Stromal cell of bone marrow (primary cell): ENCODE measurements at regions not wholly inside any gene's neighbourhood (a gene's known extent, or its start where the extent isn't known, plus 50 kb on each side); places are given as distances from the start of the nearest gene placed in this dataset.
A peak's percentile ranks its signal among the peaks of the same experiment; 100 is the strongest.

Experiments
- DNase-seq: peaks from one replicate; pipeline ENCODE4 v3.0.0-alpha.2; 2012; ENCODE audit warnings: low read depth

DNA sequence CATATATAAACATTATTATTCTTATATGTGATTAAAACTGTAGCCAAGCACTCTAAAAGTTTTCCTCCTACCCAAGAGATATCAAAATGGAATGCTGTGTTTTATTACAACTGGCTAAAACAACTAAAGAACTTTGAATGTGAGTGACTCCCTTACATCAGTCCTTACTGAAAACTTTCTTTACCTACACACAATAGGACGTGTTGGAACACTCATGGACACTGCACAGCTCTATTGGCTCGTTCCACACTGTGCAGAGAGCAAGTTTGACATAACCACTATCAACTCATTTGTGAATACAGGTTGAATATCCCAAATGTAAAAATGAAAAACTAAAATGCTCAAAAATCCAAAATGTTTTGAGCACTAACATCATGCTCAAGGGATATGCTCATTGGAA is 650.6 kb downstream of the SLC4A3 start:
- DNase-seq, result no peak

- DNase-seq, result peak; percentile 55
Measured at GRCh38 chr2:220279372-220279771, 651.9 kb downstream of the SLC4A3 start.

- DNase-seq, result no peak
Measured at GRCh38 chr2:220279840-220280239, 652.4 kb downstream of the SLC4A3 start.

- DNase-seq, result no peak
Measured at GRCh38 chr2:220280736-220281135, 653.3 kb downstream of the SLC4A3 start.

- DNase-seq, result no peak
Measured at GRCh38 chr2:220281771-220282170, 654.3 kb downstream of the SLC4A3 start.

GRCh38 chr2:220282236-220282635 is 654.8 kb downstream of the SLC4A3 start:
- no peak for DNase-seq

GRCh38 chr2:220293966-220294365 is 666.5 kb downstream of the SLC4A3 start:
- DNase-seq, result no peak

- DNase-seq, result no peak
Measured at GRCh38 chr2:220296174-220296573, 668.7 kb downstream of the SLC4A3 start.

- DNase-seq, result no peak
Measured at GRCh38 chr2:220297093-220297492, 669.7 kb downstream of the SLC4A3 start.

DNA sequence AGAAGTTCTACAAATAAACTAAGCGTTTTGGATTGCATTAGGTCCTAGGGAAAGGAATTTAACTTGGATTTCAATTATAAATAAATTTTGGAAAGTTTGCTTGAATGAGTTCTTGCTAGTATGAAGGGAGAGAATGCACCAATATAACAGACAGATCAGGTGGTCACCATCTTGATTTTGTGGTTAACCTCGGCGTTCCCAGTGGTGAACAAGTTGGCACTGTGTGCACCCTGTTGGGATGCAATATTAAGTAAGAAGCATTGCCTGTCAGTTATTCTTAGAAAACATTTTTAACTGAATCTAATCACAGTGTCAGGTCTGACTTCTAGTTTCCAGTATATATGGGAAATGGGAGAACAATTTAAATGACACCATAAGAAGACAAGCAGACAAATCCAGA is 673.4 kb downstream of the SLC4A3 start:
- DNase-seq, result no peak

GRCh38 chr2:220302756-220303155 is 675.3 kb downstream of the SLC4A3 start:
- no peak for DNase-seq

- no peak for DNase-seq
Measured at GRCh38 chr2:220309215-220309614, 681.8 kb downstream of the SLC4A3 start.

GRCh38 chr2:220310451-220310861 is 683.0 kb downstream of the SLC4A3 start:
- DNase-seq, result no peak

DNA sequence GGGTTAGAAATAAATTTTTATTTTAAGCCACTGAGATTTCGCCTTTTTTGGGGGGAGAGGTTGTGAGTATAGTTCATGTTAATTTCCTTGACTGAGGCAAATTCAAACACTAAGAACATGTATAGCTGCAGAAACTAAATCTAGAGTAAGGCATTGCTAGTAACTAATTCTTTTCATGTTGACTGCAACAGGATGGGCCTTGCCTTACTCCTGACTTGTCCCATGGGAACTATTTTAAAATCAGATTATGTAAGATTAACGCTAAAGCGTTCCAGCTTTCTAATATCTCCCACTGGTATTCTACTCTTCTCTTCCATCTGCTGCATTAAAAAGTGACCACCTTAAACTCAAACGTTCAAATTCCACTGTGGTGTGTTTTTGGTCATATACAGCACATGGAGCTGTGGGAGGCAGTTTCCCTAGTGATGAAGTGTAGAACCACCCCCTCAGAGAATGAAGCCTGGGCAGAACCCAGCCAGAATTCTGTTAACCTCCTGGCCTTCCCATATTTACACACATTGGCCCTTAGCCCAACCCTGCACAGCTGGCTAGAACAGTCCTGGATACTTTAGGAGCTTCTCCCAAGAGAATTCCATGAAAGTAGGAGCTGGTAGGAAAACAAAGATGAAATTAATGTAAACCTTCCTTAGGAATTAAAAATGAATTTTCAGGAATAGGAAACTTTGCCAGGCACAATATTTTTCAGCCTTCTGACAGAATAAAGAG is 687.8 kb downstream of the SLC4A3 start:
- DNase-seq, result no peak

- no peak for DNase-seq
Measured at GRCh38 chr2:220318037-220318436, 690.6 kb downstream of the SLC4A3 start.

- DNase-seq, result no peak
Measured at GRCh38 chr2:220318508-220318907, 691.1 kb downstream of the SLC4A3 start.

GRCh38 chr2:220320326-220320725 is 692.9 kb downstream of the SLC4A3 start:
- no peak for DNase-seq

GRCh38 chr2:220332886-220333285 is 705.5 kb downstream of the SLC4A3 start:
- DNase-seq, result no peak

- DNase-seq, result peak; percentile 6
Measured at GRCh38 chr2:220334210-220334609, 706.8 kb downstream of the SLC4A3 start.

GRCh38 chr2:220334871-220335590 is 707.6 kb downstream of the SLC4A3 start:
- DNase-seq, result no peak

DNA sequence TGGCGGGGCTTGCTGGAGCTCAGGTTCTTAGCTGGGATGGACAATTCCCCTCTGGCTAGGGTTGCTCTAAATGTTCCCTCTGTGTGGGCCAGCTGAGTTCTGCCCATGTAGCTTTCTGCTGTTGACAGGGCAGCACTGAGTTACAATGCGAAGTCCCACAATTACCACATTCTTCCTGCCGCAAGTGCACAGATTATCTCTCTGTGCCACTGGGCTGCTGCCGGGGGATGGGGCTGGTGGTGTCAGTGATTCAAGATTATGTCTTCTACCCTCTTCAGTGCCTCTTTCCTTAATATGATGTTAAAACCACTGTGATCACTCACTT is 708.1 kb downstream of the SLC4A3 start:
- no peak for DNase-seq

GRCh38 chr2:220336771-220337170 is 709.3 kb downstream of the SLC4A3 start:
- DNase-seq, result no peak

DNA sequence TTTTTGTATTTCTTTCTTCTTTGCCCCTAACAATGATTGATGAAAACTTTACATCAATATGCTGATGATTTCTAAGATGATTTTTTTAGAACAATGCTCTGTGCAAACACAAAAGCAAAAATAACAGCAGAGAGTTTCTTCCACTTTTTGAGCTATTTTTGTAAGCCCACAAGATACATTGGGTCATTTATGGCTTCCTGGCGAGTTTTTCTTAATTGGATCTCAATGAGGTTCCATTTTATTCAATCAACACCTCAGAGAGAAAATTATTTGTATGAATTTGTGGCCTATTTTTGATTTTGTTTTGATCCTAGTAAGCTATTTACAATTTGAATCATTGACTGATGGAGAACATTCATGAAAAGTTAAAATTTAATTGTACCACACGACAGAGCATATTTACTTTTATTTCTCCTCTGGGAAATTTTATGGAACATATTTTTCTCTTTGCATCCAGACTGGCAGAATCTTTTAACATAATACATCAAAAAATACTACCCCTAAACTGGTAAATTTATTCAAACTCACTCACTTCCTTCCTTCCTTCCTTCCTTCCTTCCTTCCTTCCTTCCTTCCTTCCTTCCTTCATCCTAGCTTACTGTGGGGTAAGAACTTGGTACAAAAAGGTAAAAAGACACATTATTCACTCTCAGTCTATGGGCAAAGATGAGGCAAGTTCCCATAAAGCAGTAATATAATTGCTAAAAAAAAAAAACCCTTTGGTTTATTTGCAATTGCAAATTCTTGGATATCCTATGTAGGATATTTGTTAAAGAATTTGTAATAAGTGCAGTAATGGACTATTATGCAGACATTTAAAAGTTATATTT is 710.4 kb downstream of the SLC4A3 start:
- no peak for DNase-seq
